GM12878 (cell line): ENCODE measurements at regions not wholly inside any gene's neighbourhood (a gene's known extent, or its start where the extent isn't known, plus 50 kb on each side); places are given as distances from the start of the nearest gene placed in this dataset.

Experiments
- ATAC-seq: fragments of 200-7000 bp; cut with Tn5 transposase; 3 replicates; pipeline ENCODE4 v1.9.1; 2020; ENCODE audit warnings: mild to moderate bottlenecking, moderate library complexity
- BruUV-seq: library from RNA; stranded (reverse); fragments of 400-500 nt; replicated peaks from 2 replicates; lab custom pipeline; 2021; lab: Mats Ljungman, UMichigan
- CTCF ChIA-PET: fragments of 300-600 bp; sonication (Branson Sonifier 250); formaldehyde crosslinking; extraction: SDS; loops from one replicate; lab custom pipeline; 2021; ENCODE audit warnings: inconsistent platforms; lab: Yijun Ruan, JAX
- POLR2A ChIA-PET: fragments of 350-600 bp; formaldehyde crosslinking; extraction: SDS; loops from one replicate; lab custom pipeline; 2021; ENCODE audit warnings: inconsistent platforms; lab: Charles Lee
- RAD21 ChIA-PET: fragments of 300-600 bp; sonication (Branson Sonifier 250); formaldehyde crosslinking; loops from one replicate; lab custom pipeline; 2023; ENCODE audit warnings: antibody characterized with exemption; ENCODE audit not compliant: unreplicated experiment; lab: Charles Lee
- SMC1A ChIA-PET: fragments of 300-600 bp; sonication (Branson Sonifier 250); formaldehyde crosslinking; loops from one replicate; lab custom pipeline; 2023; ENCODE audit not compliant: unreplicated experiment, uncharacterized antibody; lab: Charles Lee
- DNase-seq: peaks from one replicate; pipeline ENCODE4 v3.0.0-alpha.2; 2011; ENCODE audit warnings: low read depth, low spot score
- FAIRE-seq: peaks from 3 replicates; lab custom pipeline; 2011; peaks lifted over from hg19 to GRCh38; lab: Jason Lieb, UNC
- H2AFZ ChIP-seq: 2 replicates; pipeline ENCODE4 v1.6.0; 2011; ENCODE audit warnings: low read depth, low read length, control low read depth; ENCODE audit not compliant: control insufficient read depth
- H3K27ac ChIP-seq: 2 replicates; pipeline ENCODE4 v1.5.1; 2011; ENCODE audit warnings: control low read depth; ENCODE audit not compliant: control insufficient read depth, insufficient read depth
- H3K27me3 ChIP-seq, 2 experiments: replicated peaks in 1 of 2; 2 replicates each; pipeline versions ENCODE4 v1.6.0 to v1.6.1; 2011; ENCODE audit warnings: low read length in 1 of 2; ENCODE audit not compliant: control insufficient read depth in 2 of 2, insufficient read depth in 2 of 2
- H3K36me3 ChIP-seq, 2 experiments: 2 replicates each; pipeline ENCODE4 v1.5.1; 2011; ENCODE audit warnings: low read length in 1 of 2; ENCODE audit not compliant: control insufficient read depth in 2 of 2, insufficient read depth in 2 of 2
- H3K4me1 ChIP-seq: 2 replicates; pipeline ENCODE4 v1.6.1; 2011; ENCODE audit warnings: mild to moderate bottlenecking, low read length, moderate library complexity, mixed read lengths; ENCODE audit not compliant: control insufficient read depth, insufficient read depth
- H3K4me2 ChIP-seq: 2 replicates; pipeline ENCODE4 v1.6.0; 2011; ENCODE audit warnings: control low read depth; ENCODE audit not compliant: control insufficient read depth, insufficient read depth
- H3K4me3 ChIP-seq: fragments of 200-600 bp; sonication (generic); 2 replicates; pipeline ENCODE4 v1.5.1; 2016
- H3K79me2 ChIP-seq: 2 replicates; pipeline ENCODE4 v1.6.0; 2011; ENCODE audit warnings: low read length; ENCODE audit not compliant: control insufficient read depth, insufficient read depth
- H3K9ac ChIP-seq: 2 replicates; pipeline ENCODE4 v1.8.0; 2011; ENCODE audit warnings: low read length, control low read depth, mixed read lengths; ENCODE audit not compliant: control insufficient read depth, insufficient read depth
- H3K9me3 ChIP-seq: replicated peaks from 3 replicates; pipeline ENCODE4 v1.5.1; 2011; ENCODE audit warnings: mild to moderate bottlenecking, low read length; ENCODE audit not compliant: control insufficient read depth, insufficient read depth
- H4K20me1 ChIP-seq: 2 replicates; pipeline ENCODE4 v1.6.0; 2011; ENCODE audit not compliant: control insufficient read depth, insufficient read depth
- BCL11A ChIP-seq: IDR thresholded peaks from 2 replicates; pipeline ENCODE4 v1.6.1; 2011; ENCODE audit warnings: low read depth, low read length
- CREM ChIP-seq: IDR thresholded peaks from 2 replicates; pipeline ENCODE4 v1.6.1; 2014; ENCODE audit warnings: antibody characterized with exemption, low read depth
- DPF2 ChIP-seq: fragments of 450-650 bp; IDR thresholded peaks from 2 replicates; pipeline ENCODE4 v1.6.1; 2017; ENCODE audit warnings: mild to moderate bottlenecking
- EGR1 ChIP-seq, 2 experiments: IDR thresholded peaks; 1 replicate in 1 of 2; 2 replicates in 1 of 2; pipeline ENCODE4 v1.6.1; 2011 to 2012; ENCODE audit warnings: low read depth in 2 of 2, low read length in 2 of 2, borderline replicate concordance in 1 of 2, mild to moderate bottlenecking in 1 of 2, moderate library complexity in 1 of 2
- FOXK2 ChIP-seq: fragments of 450-650 bp; IDR thresholded peaks from 2 replicates; pipeline ENCODE4 v1.6.1; 2017; ENCODE audit warnings: mild to moderate bottlenecking, moderate library complexity
- HCFC1 ChIP-seq: fragments of 150-350 bp; IDR thresholded peaks from 2 replicates; pipeline ENCODE4 v1.6.1; 2014; ENCODE audit warnings: low read length
- HSF1 ChIP-seq: fragments of 150-350 bp; IDR thresholded peaks from 2 replicates; pipeline ENCODE4 v1.6.1; 2014; ENCODE audit warnings: mild to moderate bottlenecking, low read depth, low read length
- KDM1A ChIP-seq: fragments of 200-600 bp; sonication (generic); IDR thresholded peaks from 2 replicates; pipeline ENCODE4 v1.6.1; 2016; ENCODE audit warnings: borderline replicate concordance
- NRF1 ChIP-seq: conservative IDR thresholded peaks from 2 replicates; pipeline ENCODE4 v1.6.1; 2011; ENCODE audit warnings: mild to moderate bottlenecking, low read depth, low read length, improper control_type of control experiment
- PML ChIP-seq: IDR thresholded peaks from 2 replicates; pipeline ENCODE4 v1.6.1; 2012; ENCODE audit warnings: low read length, inconsistent platforms
- RAD21 ChIP-seq: IDR thresholded peaks from 2 replicates; pipeline ENCODE4 v1.6.1; 2011; ENCODE audit warnings: mild to moderate bottlenecking, low read depth, low read length, moderate library complexity; ENCODE audit not compliant: insufficient read depth
- REST ChIP-seq: IDR thresholded peaks from 2 replicates; pipeline ENCODE4 v1.6.1; 2012; ENCODE audit warnings: mild to moderate bottlenecking, low read depth, low read length
- SIX5 ChIP-seq: IDR thresholded peaks from 2 replicates; pipeline ENCODE4 v1.6.1; 2011; ENCODE audit warnings: mild to moderate bottlenecking, low read depth, low read length, moderate library complexity; ENCODE audit not compliant: severe bottlenecking
- SREBF2 ChIP-seq: IDR thresholded peaks from 2 replicates; pipeline ENCODE4 v1.6.1; 2012; ENCODE audit warnings: mild to moderate bottlenecking, low read length
- ZBTB11 ChIP-seq: fragments of 450-650 bp; formaldehyde crosslinking; IDR thresholded peaks from 2 replicates; pipeline ENCODE4 v1.5.0; 2022; ENCODE audit warnings: mild to moderate bottlenecking, missing genetic modification characterization
- ZNF384 ChIP-seq: IDR thresholded peaks from 2 replicates; pipeline ENCODE4 v1.6.1; 2012; ENCODE audit warnings: low read depth, mild to moderate bottlenecking, low read length, improper control_type of control experiment, borderline replicate concordance
- WGBS: methylation state at CpG from one replicate; pipeline ENCODE4 v1.1.6; 2016; ENCODE audit warnings: low lambda C conversion rate; ENCODE audit not compliant: insufficient replicate concordance, insufficient coverage; ENCODE audit errors: missing lambda C conversion rate; 5-methylcytosine and 5-hydroxymethylcytosine counted together
- in situ Hi-C: fragments of 300-500 bp; cut with MboI; formaldehyde crosslinking; loops from 9 replicates; pipeline ENCODE4 v1.14.3; 2018; ENCODE audit warnings: mixed read lengths
- intact Hi-C: fragments of 100-400 bp; cut with micrococcal nuclease; formaldehyde crosslinking; loops from one replicate; pipeline ENCODE4 v1.14.2; 2022; ENCODE audit not compliant: unreplicated experiment
- TF ChIP-seq, protein P1 (sequence below): fragments of 450-650 bp; IDR thresholded peaks from 2 replicates; pipeline ENCODE4 v1.6.1; 2017; ENCODE audit warnings: borderline replicate concordance

DNA sequence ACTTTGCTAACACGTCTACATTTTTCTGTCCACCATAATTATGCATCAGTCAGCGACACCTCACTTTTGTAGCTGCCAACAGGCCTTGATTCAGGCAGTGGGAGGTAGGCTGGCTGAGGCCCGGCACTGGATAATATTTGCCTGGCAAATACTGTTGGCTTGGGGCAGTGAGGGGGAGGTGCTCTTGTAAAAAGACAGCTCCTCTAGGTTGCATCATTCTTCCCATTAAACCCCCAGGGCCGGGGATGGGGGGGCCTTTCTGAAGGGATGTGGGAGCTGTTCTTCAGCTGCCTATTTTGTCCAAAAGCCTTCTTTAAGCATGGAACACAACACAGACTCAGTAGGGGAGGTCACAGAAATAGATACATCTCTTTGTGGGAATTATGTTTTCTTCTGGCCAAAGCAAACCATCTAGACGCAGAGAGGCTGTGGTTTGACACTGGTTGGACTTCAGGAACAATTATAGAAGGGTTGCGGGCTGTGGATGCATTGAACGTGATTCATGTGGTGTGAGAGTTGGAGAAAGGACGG is 338.3 kb upstream of the NT5E start:
- Histone ChIP-seq H4K20me1 (no peaks in the 10 kb centered on the region), H3K4me1 (no peaks in the 10 kb centered on the region)
- 35% methylated on average over 8 of the region's 8 CpGs for WGBS
- SMC1A ChIA-PET, result no interaction called here
- no peak for TF ChIP-seq SIX5
- no peak for TF ChIP-seq REST
- TF ChIP-seq KDM1A, result no peak
- TF ChIP-seq PML, result no peak
- no peak for TF ChIP-seq ZBTB11 (CRISPR knock-in tag)
- TF ChIP-seq NRF1, result no peak
- no peak for TF ChIP-seq ZNF384
- no peak for TF ChIP-seq BCL11A
- no peak for TF ChIP-seq HSF1
- TF ChIP-seq EGR1 (IDR thresholded peaks at IDR 0.05; ENCODE audit: borderline replicate concordance in 1 of 2, low read depth in 2 of 2, low read length in 2 of 2), result no peak
- TF ChIP-seq FOXK2, result no peak
- no peak for TF ChIP-seq RAD21
- TF ChIP-seq HCFC1, result no peak
- no peak for TF ChIP-seq SREBF2
- TF ChIP-seq, protein P1, sequence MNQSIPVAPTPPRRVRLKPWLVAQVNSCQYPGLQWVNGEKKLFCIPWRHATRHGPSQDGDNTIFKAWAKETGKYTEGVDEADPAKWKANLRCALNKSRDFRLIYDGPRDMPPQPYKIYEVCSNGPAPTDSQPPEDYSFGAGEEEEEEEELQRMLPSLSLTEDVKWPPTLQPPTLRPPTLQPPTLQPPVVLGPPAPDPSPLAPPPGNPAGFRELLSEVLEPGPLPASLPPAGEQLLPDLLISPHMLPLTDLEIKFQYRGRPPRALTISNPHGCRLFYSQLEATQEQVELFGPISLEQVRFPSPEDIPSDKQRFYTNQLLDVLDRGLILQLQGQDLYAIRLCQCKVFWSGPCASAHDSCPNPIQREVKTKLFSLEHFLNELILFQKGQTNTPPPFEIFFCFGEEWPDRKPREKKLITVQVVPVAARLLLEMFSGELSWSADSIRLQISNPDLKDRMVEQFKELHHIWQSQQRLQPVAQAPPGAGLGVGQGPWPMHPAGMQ, result no peak
- no peak for TF ChIP-seq CREM
- TF ChIP-seq DPF2, result no peak
- TF ChIP-seq, all 136 proteins: peak for 0
- Histone ChIP-seq H2AFZ (no peak overlapping the region), H3K4me3 (no peak overlapping the region), H3K27ac (no peak overlapping the region), H3K27me3 (no peaks in the 10 kb centered on the region), H3K4me2 (no peak overlapping the region), H3K9ac (no peak overlapping the region), H3K9me3 (no peaks in the 10 kb centered on the region), H3K36me3 (no peaks in the 10 kb centered on the region), H3K79me2 (no peaks in the 10 kb centered on the region)
- ChIA-PET RAD21 (no interaction called here), POLR2A (no interaction called here), CTCF (no interaction called here)
- no peak for FAIRE-seq
- in situ Hi-C loops, result no loop called here
- no peak for ATAC-seq
- no peak for DNase-seq
- no TSS peak for BruUV-seq
- intact Hi-C loops, result no loop called here
